ENCODE measurements at regions not wholly inside any gene's neighbourhood (a gene's known extent, or its start where the extent isn't known, plus 50 kb on each side); places are given as distances from the start of the nearest gene placed in this dataset.
"Not testable (repeated sequence)": the region's sequence is repeated elsewhere in the genome, so short reads cannot be mapped to it uniquely, and the experiment has no call there.

DNA sequence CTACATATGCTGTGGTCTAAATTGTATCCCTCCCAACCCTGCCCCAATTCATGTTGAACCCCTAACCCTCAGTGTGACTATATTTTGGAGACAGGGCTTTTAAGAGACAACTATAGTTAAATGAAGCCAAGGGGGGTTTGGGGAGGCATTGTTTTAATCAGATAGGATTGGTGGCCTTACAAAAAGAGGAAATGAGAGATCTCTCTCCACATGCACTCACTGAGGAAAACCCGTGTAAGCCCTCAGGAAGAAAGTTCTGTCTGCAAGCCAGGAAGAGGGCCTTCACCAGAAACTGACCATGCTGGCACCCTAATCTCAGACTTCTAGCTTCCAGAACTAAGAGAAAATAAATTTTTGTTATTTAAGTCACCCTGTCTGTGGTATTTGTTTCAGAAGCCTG is 276.7 kb downstream of the KIF20B start:
- DNase-seq (ENCODE audit: low read depth) = no peak
- H3K4me3 ChIP-seq (ENCODE audit: control insufficient read depth, low read depth, low read length) = no peak overlapping the region
- TF ChIP-seq, protein P1, sequence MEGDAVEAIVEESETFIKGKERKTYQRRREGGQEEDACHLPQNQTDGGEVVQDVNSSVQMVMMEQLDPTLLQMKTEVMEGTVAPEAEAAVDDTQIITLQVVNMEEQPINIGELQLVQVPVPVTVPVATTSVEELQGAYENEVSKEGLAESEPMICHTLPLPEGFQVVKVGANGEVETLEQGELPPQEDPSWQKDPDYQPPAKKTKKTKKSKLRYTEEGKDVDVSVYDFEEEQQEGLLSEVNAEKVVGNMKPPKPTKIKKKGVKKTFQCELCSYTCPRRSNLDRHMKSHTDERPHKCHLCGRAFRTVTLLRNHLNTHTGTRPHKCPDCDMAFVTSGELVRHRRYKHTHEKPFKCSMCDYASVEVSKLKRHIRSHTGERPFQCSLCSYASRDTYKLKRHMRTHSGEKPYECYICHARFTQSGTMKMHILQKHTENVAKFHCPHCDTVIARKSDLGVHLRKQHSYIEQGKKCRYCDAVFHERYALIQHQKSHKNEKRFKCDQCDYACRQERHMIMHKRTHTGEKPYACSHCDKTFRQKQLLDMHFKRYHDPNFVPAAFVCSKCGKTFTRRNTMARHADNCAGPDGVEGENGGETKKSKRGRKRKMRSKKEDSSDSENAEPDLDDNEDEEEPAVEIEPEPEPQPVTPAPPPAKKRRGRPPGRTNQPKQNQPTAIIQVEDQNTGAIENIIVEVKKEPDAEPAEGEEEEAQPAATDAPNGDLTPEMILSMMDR (IDR thresholded peaks at IDR 0.05; ENCODE audit: control insufficient read depth, insufficient read depth, low read depth, low read length, missing control alignments) = no peak

DNA sequence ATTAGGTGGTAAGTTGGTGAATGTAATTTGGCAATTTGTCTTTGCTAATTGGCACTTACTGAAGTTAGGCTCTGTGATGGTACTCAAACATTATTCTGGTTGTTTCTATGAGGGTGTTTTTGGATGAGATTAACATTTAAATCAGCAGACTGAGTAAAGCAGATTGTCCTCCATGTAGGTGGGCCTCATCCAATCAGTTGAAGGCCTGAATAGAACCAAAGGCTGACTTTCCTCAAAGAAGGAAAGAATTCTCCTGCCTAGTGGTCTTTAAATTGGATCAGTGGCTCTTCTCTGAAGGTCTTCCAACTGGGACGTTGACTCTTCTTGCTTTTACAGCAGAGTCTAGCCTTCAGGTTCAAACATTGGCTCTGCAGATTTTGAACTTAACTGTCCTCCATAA is 278.3 kb downstream of the KIF20B start:
- TF ChIP-seq, protein P1 (IDR thresholded peaks at IDR 0.05; ENCODE audit: control insufficient read depth, insufficient read depth, low read depth, low read length, missing control alignments) = no peak
- no peak for DNase-seq (ENCODE audit: low read depth)
- H3K4me3 ChIP-seq (ENCODE audit: control insufficient read depth, low read depth, low read length) = no peak overlapping the region

DNA sequence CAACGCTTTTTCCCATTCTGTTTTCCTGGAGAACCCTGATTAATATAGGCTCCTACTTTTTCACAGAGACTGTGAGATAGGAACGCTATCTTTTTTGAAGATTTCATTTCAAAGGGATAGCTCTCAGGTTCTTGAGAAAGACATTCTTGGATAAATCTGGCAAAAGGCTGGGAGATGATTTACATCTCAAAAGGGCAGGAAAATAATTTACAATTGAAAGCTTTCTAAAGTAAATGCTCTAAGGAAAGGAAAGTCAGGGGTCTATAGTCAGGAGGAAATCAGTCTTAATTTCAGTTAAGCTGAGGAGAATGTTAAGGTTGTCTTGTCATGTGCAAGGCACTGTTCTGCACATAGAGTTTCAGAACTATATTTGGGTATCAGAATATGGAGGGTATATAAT is 278.8 kb downstream of the KIF20B start:
- no peak for DNase-seq (ENCODE audit: low read depth)
- TF ChIP-seq, protein P1 (IDR thresholded peaks at IDR 0.05; ENCODE audit: control insufficient read depth, insufficient read depth, low read depth, low read length, missing control alignments) = no peak

GRCh38 chr10:89981891-89982290 is 280.5 kb downstream of the KIF20B start:
- no peak overlapping the region for H3K4me3 ChIP-seq (ENCODE audit: control insufficient read depth, low read depth, low read length)
- TF ChIP-seq, protein P1 (IDR thresholded peaks at IDR 0.05; ENCODE audit: control insufficient read depth, insufficient read depth, low read depth, low read length, missing control alignments) = no peak
- no peak for DNase-seq (ENCODE audit: low read depth)

More for the DNA sequence above, 278.8 kb downstream of the KIF20B start:
- no peak overlapping the region for H3K4me3 ChIP-seq (ENCODE audit: control insufficient read depth, low read depth, low read length)

- DNase-seq (ENCODE audit: low read depth) = no peak
- H3K4me3 ChIP-seq (ENCODE audit: control insufficient read depth, low read depth, low read length) = no peak overlapping the region
- TF ChIP-seq, protein P1 (IDR thresholded peaks at IDR 0.05; ENCODE audit: control insufficient read depth, insufficient read depth, low read depth, low read length, missing control alignments) = no peak
Measured at GRCh38 chr10:89985446-89985845, 284.1 kb downstream of the KIF20B start.

DNA sequence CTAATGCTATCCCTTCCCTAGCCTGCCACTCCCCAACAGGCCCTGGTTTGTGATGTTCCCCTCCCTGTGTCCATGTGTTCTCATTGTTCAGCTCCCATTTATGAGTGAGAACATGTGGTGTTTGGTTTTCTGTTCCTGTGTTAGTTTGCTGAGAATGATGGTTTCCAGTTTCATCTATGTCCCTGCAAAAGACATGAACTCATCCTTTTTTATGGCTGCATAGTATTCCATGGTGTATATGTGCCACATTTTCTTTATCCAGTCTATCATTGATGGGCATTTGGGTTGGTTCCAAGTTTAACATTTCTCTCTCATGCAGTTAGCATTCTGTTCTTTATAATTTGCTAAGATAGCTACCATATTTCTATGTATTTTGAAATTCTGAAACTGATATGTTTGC is 287.0 kb downstream of the KIF20B start:
- not testable (repeated sequence) for H3K4me3 ChIP-seq (ENCODE audit: control insufficient read depth, low read depth, low read length)

DNA sequence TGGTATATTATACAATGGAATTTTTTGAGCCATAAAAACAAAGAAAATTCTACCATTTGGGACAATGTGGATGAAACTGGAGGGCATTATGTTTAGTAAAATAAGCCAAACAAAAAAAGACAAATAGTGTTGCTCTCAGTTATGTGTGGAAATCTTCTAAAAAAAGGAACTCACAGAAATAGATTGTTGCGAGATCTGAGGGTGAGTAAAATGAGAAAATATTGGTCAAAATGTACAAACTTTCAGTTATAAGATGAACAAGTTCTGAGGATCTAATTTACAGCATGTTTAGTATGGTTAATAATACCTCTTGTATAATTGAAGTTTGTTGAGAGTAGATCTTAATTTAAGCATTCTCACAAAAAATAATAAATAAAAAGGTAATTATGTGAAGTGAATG is 291.2 kb downstream of the KIF20B start:
- TF ChIP-seq, protein P1 (IDR thresholded peaks at IDR 0.05; ENCODE audit: control insufficient read depth, insufficient read depth, low read depth, low read length, missing control alignments) = no peak
- no peak for DNase-seq (ENCODE audit: low read depth)
- no peak overlapping the region for H3K4me3 ChIP-seq (ENCODE audit: control insufficient read depth, low read depth, low read length)

More for the DNA sequence above, 287.0 kb downstream of the KIF20B start:
- not testable (repeated sequence) for DNase-seq (ENCODE audit: low read depth)

Data from AG09309 (cell line).